Pancreas (tissue), 10 donors: ENCODE measurements at regions not wholly inside any gene's neighbourhood (a gene's known extent, or its start where the extent isn't known, plus 50 kb on each side); places are given as distances from the start of the nearest gene placed in this dataset.

Source experiments
- ATAC-seq, 4 donors: fragments of 200-7000 bp; cut with Tn5 transposase; one replicate each; pipeline versions ENCODE4 v1.8.0 to v1.9.1; 2020; ENCODE audit warnings: mild to moderate bottlenecking in 4 of 4, moderate library complexity in 4 of 4
- DNase-seq, 6 donors: peaks; one replicate each; pipeline ENCODE4 v3.0.0-alpha.2; 2020
- FAIRE-seq: peaks from 2 replicates; lab custom pipeline; 2012; peaks lifted over from hg19 to GRCh38; lab: Jason Lieb, UNC
- H3K27ac ChIP-seq, 4 donors: fragments of 200-600 bp; sonication (generic); 1 replicate in 3 of 4; 2 replicates in 1 of 4; pipeline versions ENCODE4 v1.5.0 to v1.8.0; 2020
- H3K27me3 ChIP-seq, 4 donors: fragments of 200-600 bp; one replicate each; pipeline ENCODE4 v1.8.0; 2021
- H3K36me3 ChIP-seq, 3 donors: fragments of 200-600 bp; sonication (generic) in 1 of 3; one replicate each; pipeline versions ENCODE4 v1.5.0 to v1.8.0; 2020 to 2021
- H3K4me1 ChIP-seq, 3 donors: fragments of 200-600 bp; one replicate each; pipeline ENCODE4 v1.8.0; 2021
- H3K4me3 ChIP-seq, 4 donors: fragments of 200-600 bp; sonication (generic) in 2 of 4; one replicate each; pipeline versions ENCODE4 v1.5.0 to v1.8.0; 2020 to 2021
- H3K9me3 ChIP-seq, 4 donors: fragments of 200-600 bp; one replicate each; pipeline ENCODE4 v1.8.0; 2021
- WGBS, 2 donors: extraction: QIAGEN DNeasy Blood & Tissue Kit; methylation state at CpG; one replicate each; pipeline ENCODE4 v1.1.7; 2013; 5-methylcytosine and 5-hydroxymethylcytosine counted together
- intact Hi-C, 3 donors: fragments of 100-400 bp; cut with DNase I; formaldehyde crosslinking; loops; one replicate each; pipeline versions ENCODE4 v1.11.1 to v1.14.2; 2022
- TF ChIP-seq, protein P1 (sequence below), 4 donors: fragments of 200-600 bp; sonication (generic) in 3 of 4; IDR thresholded peaks; one replicate each; pipeline versions ENCODE4 v1.5.0 to v1.8.0; 2021; ENCODE audit warnings: antibody characterized with exemption in 4 of 4
- donor health status: healthy with polysubstance abuse.
- donor health status: DM: no; HTN: no; CAD: no; lungs with moderate emphysema.
- donor health status: DM: no; HTN: no; CAD: no.
- donor health status: control.
- donor health status: control.
- donor health status: Bipolar disorder and iron deficiency.
- donor health status: DM: yes; HTN: yes; CAD: no.
- donor health status: DM: no; HTN: no; CAD: no.
- donor health status: DM: no; HTN: no; CAD: no.
- donor health status: DM: yes; HTN: yes; CAD: no.

- no peak overlapping the region for H3K4me3 ChIP-seq
- H3K4me1 ChIP-seq: no peaks in the 10 kb centered on the region
- FAIRE-seq (no peak), DNase-seq (no peak), ATAC-seq (no peak)
- H3K9me3 ChIP-seq: no peaks in the 10 kb centered on the region
- intact Hi-C loops: no loop called here
- no peak overlapping the region for H3K27ac ChIP-seq
- WGBS, 2 donors: 34 to 45% methylated on average over 2 of the region's 2 CpGs
- TF ChIP-seq, protein P1, sequence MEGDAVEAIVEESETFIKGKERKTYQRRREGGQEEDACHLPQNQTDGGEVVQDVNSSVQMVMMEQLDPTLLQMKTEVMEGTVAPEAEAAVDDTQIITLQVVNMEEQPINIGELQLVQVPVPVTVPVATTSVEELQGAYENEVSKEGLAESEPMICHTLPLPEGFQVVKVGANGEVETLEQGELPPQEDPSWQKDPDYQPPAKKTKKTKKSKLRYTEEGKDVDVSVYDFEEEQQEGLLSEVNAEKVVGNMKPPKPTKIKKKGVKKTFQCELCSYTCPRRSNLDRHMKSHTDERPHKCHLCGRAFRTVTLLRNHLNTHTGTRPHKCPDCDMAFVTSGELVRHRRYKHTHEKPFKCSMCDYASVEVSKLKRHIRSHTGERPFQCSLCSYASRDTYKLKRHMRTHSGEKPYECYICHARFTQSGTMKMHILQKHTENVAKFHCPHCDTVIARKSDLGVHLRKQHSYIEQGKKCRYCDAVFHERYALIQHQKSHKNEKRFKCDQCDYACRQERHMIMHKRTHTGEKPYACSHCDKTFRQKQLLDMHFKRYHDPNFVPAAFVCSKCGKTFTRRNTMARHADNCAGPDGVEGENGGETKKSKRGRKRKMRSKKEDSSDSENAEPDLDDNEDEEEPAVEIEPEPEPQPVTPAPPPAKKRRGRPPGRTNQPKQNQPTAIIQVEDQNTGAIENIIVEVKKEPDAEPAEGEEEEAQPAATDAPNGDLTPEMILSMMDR (IDR thresholded peaks at IDR 0.05): no peak
- H3K27me3 ChIP-seq: peaks cover 0 to 7% (median 0%) of the 10 kb centered on the region in 4 donors
- no peaks in the 10 kb centered on the region for H3K36me3 ChIP-seq
Measured at GRCh38 chr16:49130397-49130796, 151.2 kb downstream of the CBLN1 start.

DNA sequence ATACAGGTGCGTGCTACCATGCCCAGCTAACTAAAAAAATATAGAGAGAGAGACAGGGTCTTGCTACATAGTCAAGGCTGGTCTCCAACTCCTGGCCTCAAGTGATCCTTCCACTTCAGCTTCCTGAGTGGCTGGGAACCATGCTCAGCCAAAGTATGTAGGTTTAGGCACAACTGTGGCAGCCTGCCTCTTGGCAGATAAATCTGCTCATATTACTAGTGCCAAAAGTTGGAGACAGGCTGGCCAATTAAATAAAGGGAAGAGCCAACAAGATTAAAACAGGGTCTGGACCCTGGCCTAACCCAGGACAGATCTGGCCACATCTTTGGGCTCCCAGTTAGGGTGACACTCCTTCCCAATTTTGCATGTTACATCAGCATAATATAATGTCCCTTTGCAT lies 151.7 kb downstream of the CBLN1 start:
- no peak for ATAC-seq
- Histone ChIP-seq H3K4me1 (no peaks in the 10 kb centered on the region), H3K27me3 (peaks cover 0 to 7% (median 0%) of the 10 kb centered on the region in 4 donors), H3K36me3 (no peaks in the 10 kb centered on the region), H3K9me3 (no peaks in the 10 kb centered on the region), H3K27ac (no peak overlapping the region), H3K4me3 (no peak overlapping the region)
- FAIRE-seq: no peak
- no peak for DNase-seq
- TF ChIP-seq, protein P1 (IDR thresholded peaks at IDR 0.05): no peak
- 54 to 66% methylated on average over 1 of the region's 1 CpG for WGBS, 2 donors
- intact Hi-C loops: no loop called here

- Histone ChIP-seq H3K4me3 (no peak overlapping the region), H3K36me3 (no peaks in the 10 kb centered on the region), H3K27ac (no peak overlapping the region), H3K9me3 (no peaks in the 10 kb centered on the region), H3K27me3 (peaks cover 0 to 7% (median 0%) of the 10 kb centered on the region in 4 donors), H3K4me1 (no peaks in the 10 kb centered on the region)
- 18 to 20% methylated on average over 2 of the region's 2 CpGs for WGBS, 2 donors
- intact Hi-C loops: no loop called here
- no peak for FAIRE-seq
- TF ChIP-seq, protein P1 (IDR thresholded peaks at IDR 0.05): no peak
- DNase-seq: no peak
- ATAC-seq: no peak
Measured at GRCh38 chr16:49128740-49129139, 152.9 kb downstream of the CBLN1 start.

DNA sequence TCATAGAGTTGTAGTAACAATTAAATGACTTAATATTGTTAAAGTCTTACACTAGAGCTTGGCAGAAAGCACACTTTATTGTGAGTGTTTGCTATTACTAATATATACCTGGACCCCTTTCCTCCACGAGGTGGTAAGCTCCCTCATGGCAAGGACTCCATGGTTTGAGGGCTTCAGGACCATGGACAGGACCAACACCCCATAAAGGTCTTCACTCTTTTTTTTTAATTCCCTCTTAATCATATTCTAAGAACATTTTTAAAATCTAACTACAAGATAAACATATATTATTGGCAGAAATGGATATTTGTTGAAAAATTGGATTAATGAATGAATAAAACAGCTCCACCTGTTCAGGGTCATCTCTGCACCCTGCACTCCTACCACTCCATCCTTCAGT lies 154.5 kb downstream of the CBLN1 start:
- Histone ChIP-seq H3K4me3 (no peak overlapping the region), H3K27me3 (peaks cover 0 to 7% (median 0%) of the 10 kb centered on the region in 4 donors), H3K9me3 (no peaks in the 10 kb centered on the region), H3K36me3 (no peaks in the 10 kb centered on the region), H3K27ac (no peak overlapping the region), H3K4me1 (no peaks in the 10 kb centered on the region)
- no peak for DNase-seq
- ATAC-seq: no peak
- TF ChIP-seq, protein P1 (IDR thresholded peaks at IDR 0.05): no peak
- WGBS, 2 donors: 4 to 18% methylated on average over 1 of the region's 1 CpG
- no peak for FAIRE-seq
- intact Hi-C loops: no loop called here

- 67 to 74% methylated on average over 5 of the region's 5 CpGs for WGBS, 2 donors
- Histone ChIP-seq H3K9me3 (no peaks in the 10 kb centered on the region), H3K27me3 (no peaks in the 10 kb centered on the region), H3K4me3 (no peak overlapping the region), H3K4me1 (no peaks in the 10 kb centered on the region), H3K27ac (no peak overlapping the region), H3K36me3 (no peaks in the 10 kb centered on the region)
- intact Hi-C loops: no loop called here
- ATAC-seq (no peak), FAIRE-seq (no peak), DNase-seq (no peak)
- TF ChIP-seq, protein P1 (IDR thresholded peaks at IDR 0.05): no peak
Measured at GRCh38 chr16:49121636-49122035, 160.0 kb downstream of the CBLN1 start.
